GM12878 (cell line): ENCODE measurements at regions not wholly inside any gene's neighbourhood (a gene's known extent, or its start where the extent isn't known, plus 50 kb on each side); places are given as distances from the start of the nearest gene placed in this dataset.

Experiments
- ATAC-seq: fragments of 200-7000 bp; cut with Tn5 transposase; 3 replicates; pipeline ENCODE4 v1.9.1; 2020; ENCODE audit warnings: mild to moderate bottlenecking, moderate library complexity
- BruUV-seq: library from RNA; stranded (reverse); fragments of 400-500 nt; replicated peaks from 2 replicates; lab custom pipeline; 2021; lab: Mats Ljungman, UMichigan
- CTCF ChIA-PET: fragments of 300-600 bp; sonication (Branson Sonifier 250); formaldehyde crosslinking; extraction: SDS; loops from one replicate; lab custom pipeline; 2021; ENCODE audit warnings: inconsistent platforms; lab: Yijun Ruan, JAX
- POLR2A ChIA-PET: fragments of 350-600 bp; formaldehyde crosslinking; extraction: SDS; loops from one replicate; lab custom pipeline; 2021; ENCODE audit warnings: inconsistent platforms; lab: Charles Lee
- RAD21 ChIA-PET: fragments of 300-600 bp; sonication (Branson Sonifier 250); formaldehyde crosslinking; loops from one replicate; lab custom pipeline; 2023; ENCODE audit warnings: antibody characterized with exemption; ENCODE audit not compliant: unreplicated experiment; lab: Charles Lee
- SMC1A ChIA-PET: fragments of 300-600 bp; sonication (Branson Sonifier 250); formaldehyde crosslinking; loops from one replicate; lab custom pipeline; 2023; ENCODE audit not compliant: unreplicated experiment, uncharacterized antibody; lab: Charles Lee
- DNase-seq: peaks from one replicate; pipeline ENCODE4 v3.0.0-alpha.2; 2011; ENCODE audit warnings: low read depth, low spot score
- FAIRE-seq: peaks from 3 replicates; lab custom pipeline; 2011; peaks lifted over from hg19 to GRCh38; lab: Jason Lieb, UNC
- H2AFZ ChIP-seq: 2 replicates; pipeline ENCODE4 v1.6.0; 2011; ENCODE audit warnings: low read depth, low read length, control low read depth; ENCODE audit not compliant: control insufficient read depth
- H3K27ac ChIP-seq: 2 replicates; pipeline ENCODE4 v1.5.1; 2011; ENCODE audit warnings: control low read depth; ENCODE audit not compliant: control insufficient read depth, insufficient read depth
- H3K27me3 ChIP-seq, 2 experiments: replicated peaks in 1 of 2; 2 replicates each; pipeline versions ENCODE4 v1.6.0 to v1.6.1; 2011; ENCODE audit warnings: low read length in 1 of 2; ENCODE audit not compliant: control insufficient read depth in 2 of 2, insufficient read depth in 2 of 2
- H3K36me3 ChIP-seq, 2 experiments: 2 replicates each; pipeline ENCODE4 v1.5.1; 2011; ENCODE audit warnings: low read length in 1 of 2; ENCODE audit not compliant: control insufficient read depth in 2 of 2, insufficient read depth in 2 of 2
- H3K4me1 ChIP-seq: 2 replicates; pipeline ENCODE4 v1.6.1; 2011; ENCODE audit warnings: mild to moderate bottlenecking, low read length, moderate library complexity, mixed read lengths; ENCODE audit not compliant: control insufficient read depth, insufficient read depth
- H3K4me2 ChIP-seq: 2 replicates; pipeline ENCODE4 v1.6.0; 2011; ENCODE audit warnings: control low read depth; ENCODE audit not compliant: control insufficient read depth, insufficient read depth
- H3K4me3 ChIP-seq: fragments of 200-600 bp; sonication (generic); 2 replicates; pipeline ENCODE4 v1.5.1; 2016
- H3K79me2 ChIP-seq: 2 replicates; pipeline ENCODE4 v1.6.0; 2011; ENCODE audit warnings: low read length; ENCODE audit not compliant: control insufficient read depth, insufficient read depth
- H3K9ac ChIP-seq: 2 replicates; pipeline ENCODE4 v1.8.0; 2011; ENCODE audit warnings: low read length, control low read depth, mixed read lengths; ENCODE audit not compliant: control insufficient read depth, insufficient read depth
- H3K9me3 ChIP-seq: replicated peaks from 3 replicates; pipeline ENCODE4 v1.5.1; 2011; ENCODE audit warnings: mild to moderate bottlenecking, low read length; ENCODE audit not compliant: control insufficient read depth, insufficient read depth
- H4K20me1 ChIP-seq: 2 replicates; pipeline ENCODE4 v1.6.0; 2011; ENCODE audit not compliant: control insufficient read depth, insufficient read depth
- BCLAF1 ChIP-seq: fragments of 450-650 bp; IDR thresholded peaks from 2 replicates; pipeline ENCODE4 v1.6.1; 2017; ENCODE audit warnings: antibody characterized with exemption, mild to moderate bottlenecking, moderate library complexity
- DPF2 ChIP-seq: fragments of 450-650 bp; IDR thresholded peaks from 2 replicates; pipeline ENCODE4 v1.6.1; 2017; ENCODE audit warnings: mild to moderate bottlenecking
- LARP7 ChIP-seq: fragments of 450-650 bp; IDR thresholded peaks from 2 replicates; pipeline ENCODE4 v1.6.1; 2017; ENCODE audit warnings: mild to moderate bottlenecking
- NR2F1 ChIP-seq: fragments of 450-650 bp; conservative IDR thresholded peaks from 2 replicates; pipeline ENCODE4 v1.6.1; 2017; ENCODE audit warnings: mild to moderate bottlenecking
- RBBP5 ChIP-seq: fragments of 200-600 bp; sonication (generic); conservative IDR thresholded peaks from 2 replicates; pipeline ENCODE4 v1.6.1; 2016
- TBL1XR1 ChIP-seq: IDR thresholded peaks from 2 replicates; pipeline ENCODE4 v1.6.1; 2012; ENCODE audit warnings: low read depth, low read length, improper control_type of control experiment
- TCF12 ChIP-seq: IDR thresholded peaks from 2 replicates; pipeline ENCODE4 v1.6.1; 2011; ENCODE audit warnings: low read depth, mild to moderate bottlenecking, low read length
- ZBTB4 ChIP-seq: fragments of 450-650 bp; formaldehyde crosslinking; IDR thresholded peaks from 2 replicates; pipeline ENCODE4 v1.4.0; 2022; ENCODE audit warnings: mild to moderate bottlenecking, moderate library complexity
- in situ Hi-C: fragments of 300-500 bp; cut with MboI; formaldehyde crosslinking; loops from 9 replicates; pipeline ENCODE4 v1.14.3; 2018; ENCODE audit warnings: mixed read lengths
- intact Hi-C: fragments of 100-400 bp; cut with micrococcal nuclease; formaldehyde crosslinking; loops from one replicate; pipeline ENCODE4 v1.14.2; 2022; ENCODE audit not compliant: unreplicated experiment

- TF ChIP-seq NR2F1 = no peak
- no peak for TF ChIP-seq RBBP5
- TF ChIP-seq LARP7 = no peak
- TF ChIP-seq DPF2 = no peak
- no peak for TF ChIP-seq BCLAF1
- TF ChIP-seq TCF12 = no peak
- TF ChIP-seq TBL1XR1 = no peak
- no peak for TF ChIP-seq ZBTB4 (CRISPR knock-in tag)
- Histone ChIP-seq H4K20me1 (no peaks in the 10 kb centered on the region), H3K27ac (no peak overlapping the region), H3K27me3 (no peaks in the 10 kb centered on the region), H3K9ac (no peak overlapping the region), H3K4me1 (no peaks in the 10 kb centered on the region), H3K9me3 (no peaks in the 10 kb centered on the region), H3K36me3 (no peaks in the 10 kb centered on the region), H3K79me2 (no peaks in the 10 kb centered on the region), H3K4me2 (no peak overlapping the region), H3K4me3 (no peak overlapping the region), H2AFZ (no peak overlapping the region)
- no peak for ATAC-seq
- FAIRE-seq = no peak
- no TSS peak for BruUV-seq
- CTCF ChIA-PET = interaction anchor here (1.0 kb wide), 1 partner anchor 11 kb away, joined by 3 read pairs; no protein-coding TSS in a partner anchor
- intact Hi-C loops = no loop called here
- RAD21 ChIA-PET = no interaction called here
- POLR2A ChIA-PET = no interaction called here
- SMC1A ChIA-PET = no interaction called here
- DNase-seq = no peak
- in situ Hi-C loops = no loop called here
These were observed 196.5 kb upstream of the DGKB start for GRCh38 chr7:15099074-15099473.
